DOHH2 (cell line): ENCODE measurements at regions not wholly inside any gene's neighbourhood (a gene's known extent, or its start where the extent isn't known, plus 50 kb on each side); places are given as distances from the start of the nearest gene placed in this dataset.

Experiments
- H3F3A ChIP-seq: fragments of 200-600 bp; sonication (generic), shearing (Covaris generic); 2 replicates; pipeline ENCODE4 v1.6.0; 2016; ENCODE audit warnings: antibody characterized with exemption, mild to moderate bottlenecking; ENCODE audit not compliant: control insufficient read depth, insufficient read depth
- H3K27ac ChIP-seq: fragments of 200-600 bp; sonication (generic); 2 replicates; pipeline ENCODE4 v1.5.1; 2014; ENCODE audit warnings: low read depth, mild to moderate bottlenecking, low read length, moderate library complexity
- H3K27me3 ChIP-seq: fragments of 200-600 bp; sonication (generic); 2 replicates; pipeline ENCODE4 v1.6.1; 2014; ENCODE audit warnings: mild to moderate bottlenecking, low read length, mixed read lengths; ENCODE audit not compliant: control insufficient read depth
- H3K36me3 ChIP-seq: fragments of 200-600 bp; sonication (generic); 2 replicates; pipeline ENCODE4 v1.6.1; 2014; ENCODE audit warnings: mild to moderate bottlenecking, low read length, moderate library complexity, mixed read lengths; ENCODE audit not compliant: control insufficient read depth
- H3K4me1 ChIP-seq: fragments of 200-600 bp; sonication (generic); 2 replicates; pipeline ENCODE4 v1.6.1; 2014; ENCODE audit warnings: mild to moderate bottlenecking, low read length, mixed read lengths; ENCODE audit not compliant: control insufficient read depth
- H3K4me2 ChIP-seq: fragments of 200-600 bp; sonication (generic); 2 replicates; pipeline ENCODE4 v1.6.0; 2014; ENCODE audit warnings: mild to moderate bottlenecking, low read length, moderate library complexity
- H3K4me3 ChIP-seq: fragments of 200-600 bp; sonication (generic); 2 replicates; pipeline ENCODE4 v1.5.1; 2014; ENCODE audit warnings: mild to moderate bottlenecking, low read length, mixed read lengths
- H3K79me2 ChIP-seq: fragments of 200-600 bp; sonication (generic); 2 replicates; pipeline ENCODE4 v1.6.1; 2014; ENCODE audit warnings: mild to moderate bottlenecking, low read length, mixed read lengths; ENCODE audit not compliant: control insufficient read depth
- H3K9me2 ChIP-seq: fragments of 200-600 bp; sonication (generic); replicated peaks from 2 replicates; pipeline ENCODE4 v1.6.1; 2014; ENCODE audit warnings: mild to moderate bottlenecking, low read length, mixed read lengths; ENCODE audit not compliant: control insufficient read depth
- H3K9me3 ChIP-seq: fragments of 200-600 bp; sonication (generic); 2 replicates; pipeline ENCODE4 v1.6.1; 2014; ENCODE audit warnings: antibody characterized with exemption, low read length, mixed read lengths; ENCODE audit not compliant: control insufficient read depth, insufficient read depth
- H4K20me1 ChIP-seq: fragments of 200-600 bp; sonication (generic); 2 replicates; pipeline ENCODE4 v1.6.0; 2014; ENCODE audit warnings: low read depth, mild to moderate bottlenecking, antibody characterized with exemption, low read length, moderate library complexity; ENCODE audit not compliant: control insufficient read depth, insufficient read depth
- EZH2phosphoT487 ChIP-seq: fragments of 200-600 bp; sonication (generic); IDR thresholded peaks from 2 replicates; pipeline ENCODE4 v1.6.1; 2017; ENCODE audit warnings: borderline replicate concordance, mild to moderate bottlenecking, antibody characterized with exemption, low read length, moderate library complexity, mixed read lengths
- TF ChIP-seq, protein P1 (sequence below): fragments of 200-600 bp; sonication (generic); IDR thresholded peaks from one replicate; pipeline ENCODE4 v1.5.1; 2014; ENCODE audit warnings: antibody characterized with exemption, mild to moderate bottlenecking, low read depth, low read length; ENCODE audit not compliant: poor library complexity, severe bottlenecking

DNA sequence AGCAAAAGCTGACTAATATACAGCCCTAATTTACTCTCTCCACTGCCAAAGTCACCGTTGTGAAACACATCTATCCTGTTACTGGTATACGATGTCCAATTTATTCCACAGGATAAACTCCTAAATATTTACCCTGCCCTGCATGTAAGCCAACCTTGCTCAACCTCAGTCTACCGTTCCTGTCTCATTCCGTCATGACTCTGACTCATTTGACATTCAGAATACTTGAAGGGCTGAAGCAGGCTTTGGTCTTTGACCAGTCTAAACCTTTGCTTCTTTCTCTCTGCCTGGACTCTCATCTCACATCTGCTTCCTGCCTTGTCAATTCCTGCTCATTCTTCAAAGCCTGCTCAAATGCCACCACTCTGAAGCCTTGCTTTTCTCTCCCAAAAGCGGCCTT lies 157.5 kb downstream of the SCP2D1 start:
- Histone ChIP-seq H3K27ac (no peak overlapping the region), H3F3A (no peaks in the 10 kb centered on the region), H3K4me3 (no peak overlapping the region), H3K4me2 (no peak overlapping the region), H3K79me2 (no peaks in the 10 kb centered on the region), H4K20me1 (no peaks in the 10 kb centered on the region), H3K9me2 (no peaks in the 10 kb centered on the region), H3K9me3 (no peaks in the 10 kb centered on the region), H3K36me3 (no peaks in the 10 kb centered on the region), H3K27me3 (no peaks in the 10 kb centered on the region), H3K4me1 (no peaks in the 10 kb centered on the region)
- TF ChIP-seq, protein P1, sequence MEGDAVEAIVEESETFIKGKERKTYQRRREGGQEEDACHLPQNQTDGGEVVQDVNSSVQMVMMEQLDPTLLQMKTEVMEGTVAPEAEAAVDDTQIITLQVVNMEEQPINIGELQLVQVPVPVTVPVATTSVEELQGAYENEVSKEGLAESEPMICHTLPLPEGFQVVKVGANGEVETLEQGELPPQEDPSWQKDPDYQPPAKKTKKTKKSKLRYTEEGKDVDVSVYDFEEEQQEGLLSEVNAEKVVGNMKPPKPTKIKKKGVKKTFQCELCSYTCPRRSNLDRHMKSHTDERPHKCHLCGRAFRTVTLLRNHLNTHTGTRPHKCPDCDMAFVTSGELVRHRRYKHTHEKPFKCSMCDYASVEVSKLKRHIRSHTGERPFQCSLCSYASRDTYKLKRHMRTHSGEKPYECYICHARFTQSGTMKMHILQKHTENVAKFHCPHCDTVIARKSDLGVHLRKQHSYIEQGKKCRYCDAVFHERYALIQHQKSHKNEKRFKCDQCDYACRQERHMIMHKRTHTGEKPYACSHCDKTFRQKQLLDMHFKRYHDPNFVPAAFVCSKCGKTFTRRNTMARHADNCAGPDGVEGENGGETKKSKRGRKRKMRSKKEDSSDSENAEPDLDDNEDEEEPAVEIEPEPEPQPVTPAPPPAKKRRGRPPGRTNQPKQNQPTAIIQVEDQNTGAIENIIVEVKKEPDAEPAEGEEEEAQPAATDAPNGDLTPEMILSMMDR: no peak
- no peak for TF ChIP-seq EZH2phosphoT487

DNA sequence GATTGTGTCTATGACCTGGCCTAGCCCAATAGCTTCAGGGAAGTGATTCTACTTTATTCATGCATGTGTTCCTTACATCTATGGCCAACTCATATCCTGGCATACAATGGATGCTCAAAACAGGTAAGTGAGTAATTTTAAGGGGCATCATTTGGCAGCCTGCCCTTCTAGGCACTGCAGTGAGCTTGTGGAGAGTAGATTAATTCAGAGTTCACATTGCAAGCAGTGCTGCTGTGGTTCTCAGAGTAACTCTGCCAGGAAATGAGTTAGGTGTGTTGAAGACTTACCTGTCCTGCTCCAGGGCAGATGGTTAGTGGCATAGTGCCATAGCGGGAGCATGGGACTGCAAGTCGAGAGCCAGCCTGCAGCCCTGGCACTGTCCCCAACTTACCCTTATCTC lies 158.0 kb downstream of the SCP2D1 start:
- H3K9me2 ChIP-seq: no peaks in the 10 kb centered on the region
- H3F3A ChIP-seq: no peaks in the 10 kb centered on the region
- H3K4me1 ChIP-seq: no peaks in the 10 kb centered on the region
- H3K27ac ChIP-seq: no peak overlapping the region
- H3K36me3 ChIP-seq: no peaks in the 10 kb centered on the region
- no peaks in the 10 kb centered on the region for H3K9me3 ChIP-seq
- no peak overlapping the region for H3K4me2 ChIP-seq
- no peaks in the 10 kb centered on the region for H4K20me1 ChIP-seq
- H3K4me3 ChIP-seq: no peak overlapping the region
- H3K27me3 ChIP-seq: no peaks in the 10 kb centered on the region
- TF ChIP-seq EZH2phosphoT487: no peak
- TF ChIP-seq, protein P1: no peak
- no peaks in the 10 kb centered on the region for H3K79me2 ChIP-seq

GRCh38 chr20:18972251-18972876 lies 158.8 kb downstream of the SCP2D1 start:
- no peaks in the 10 kb centered on the region for H3K4me1 ChIP-seq
- no peak overlapping the region for H3K27ac ChIP-seq
- H3K9me2 ChIP-seq: no peaks in the 10 kb centered on the region
- H3F3A ChIP-seq: no peaks in the 10 kb centered on the region
- no peak overlapping the region for H3K4me3 ChIP-seq
- no peaks in the 10 kb centered on the region for H4K20me1 ChIP-seq
- TF ChIP-seq, protein P1: no peak
- TF ChIP-seq EZH2phosphoT487: no peak
- no peak overlapping the region for H3K4me2 ChIP-seq
- no peaks in the 10 kb centered on the region for H3K27me3 ChIP-seq
- no peaks in the 10 kb centered on the region for H3K79me2 ChIP-seq
- no peaks in the 10 kb centered on the region for H3K9me3 ChIP-seq
- H3K36me3 ChIP-seq: no peaks in the 10 kb centered on the region
